Suprapubic skin (tissue), 4 donors: ENCODE measurements at regions not wholly inside any gene's neighbourhood (a gene's known extent, or its start where the extent isn't known, plus 50 kb on each side); places are given as distances from the start of the nearest gene placed in this dataset.

Source experiments
- DNase-seq, 2 donors: peaks; one replicate each; pipeline ENCODE4 v3.0.0-alpha.2; 2019; ENCODE audit warnings: low spot score in 2 of 2
- H3K27ac ChIP-seq: fragments of 200-600 bp; sonication (generic); one replicate; pipeline ENCODE4 v1.5.1; 2019
- H3K27me3 ChIP-seq: fragments of 200-600 bp; sonication (generic); one replicate; pipeline ENCODE4 v1.5.1; 2019
- H3K36me3 ChIP-seq: fragments of 200-600 bp; sonication (generic); one replicate; pipeline ENCODE4 v1.5.1; 2019
- H3K4me1 ChIP-seq: fragments of 200-600 bp; sonication (generic); one replicate; pipeline ENCODE4 v1.5.1; 2019
- H3K4me3 ChIP-seq: fragments of 200-600 bp; sonication (generic); one replicate; pipeline ENCODE4 v1.5.1; 2019; ENCODE audit warnings: mild to moderate bottlenecking
- H3K9me3 ChIP-seq: fragments of 200-600 bp; sonication (generic); one replicate; pipeline ENCODE4 v1.5.1; 2019
- EP300 ChIP-seq: sonication (generic); formaldehyde crosslinking; IDR thresholded peaks from one replicate; pipeline ENCODE4 v1.6.1; 2017; ENCODE audit warnings: antibody characterized with exemption
- POLR2A ChIP-seq, 2 donors: fragments of 450-650 bp; IDR thresholded peaks; one replicate each; pipeline ENCODE4 v1.6.1; 2017; ENCODE audit warnings: antibody characterized with exemption in 2 of 2, mild to moderate bottlenecking in 2 of 2, moderate library complexity in 2 of 2
- POLR2AphosphoS5 ChIP-seq, 3 donors: sonication (generic); formaldehyde crosslinking; IDR thresholded peaks; one replicate each; pipeline ENCODE4 v1.6.1; 2017; ENCODE audit warnings: antibody characterized with exemption in 3 of 3
- WGBS: methylation state at CpG from one replicate; pipeline ENCODE4 v1.1.5; 2018; 5-methylcytosine and 5-hydroxymethylcytosine counted together
- TF ChIP-seq, protein P1 (sequence below), 2 donors: fragments of 200-600 bp in 1 of 2; fragments of 450-650 bp in 1 of 2; sonication (generic) in 1 of 2; IDR thresholded peaks; one replicate each; pipeline ENCODE4 v1.5.1; 2016 to 2019; ENCODE audit warnings: antibody characterized with exemption in 2 of 2, mild to moderate bottlenecking in 1 of 2, moderate library complexity in 1 of 2

DNA sequence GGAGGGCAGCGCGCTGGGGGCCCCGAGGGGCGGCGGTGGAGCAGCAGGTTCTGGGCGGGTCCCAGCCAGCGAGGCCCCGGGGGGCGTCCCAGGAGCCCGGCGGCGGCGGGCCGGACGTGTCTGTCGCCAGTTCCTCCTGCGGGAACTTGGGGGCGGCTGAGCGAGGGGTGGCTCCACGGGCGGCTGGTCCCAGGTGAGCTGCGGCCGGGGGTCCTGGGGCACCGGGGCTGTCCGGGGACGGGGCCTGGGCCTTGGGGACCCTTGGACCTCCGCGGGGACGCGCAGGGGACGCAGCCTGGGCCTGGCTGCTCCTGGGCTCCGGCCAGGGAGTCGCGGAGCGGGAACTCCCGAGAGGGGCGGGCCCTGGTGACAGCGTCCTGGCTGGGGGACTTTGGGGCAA is 54.2 kb upstream of the ZNF267 start:
- Histone ChIP-seq H3K4me1 (no peaks in the 10 kb centered on the region), H3K9me3 (peaks cover 7% of the 10 kb centered on the region), H3K36me3 (no peaks in the 10 kb centered on the region), H3K27ac (no peak overlapping the region), H3K27me3 (peaks cover 14% of the 10 kb centered on the region), H3K4me3 (no peak overlapping the region)
- WGBS: no CpG with 5 or more reads among the region's 38 CpGs
- no peak for DNase-seq
- TF ChIP-seq, protein P1, sequence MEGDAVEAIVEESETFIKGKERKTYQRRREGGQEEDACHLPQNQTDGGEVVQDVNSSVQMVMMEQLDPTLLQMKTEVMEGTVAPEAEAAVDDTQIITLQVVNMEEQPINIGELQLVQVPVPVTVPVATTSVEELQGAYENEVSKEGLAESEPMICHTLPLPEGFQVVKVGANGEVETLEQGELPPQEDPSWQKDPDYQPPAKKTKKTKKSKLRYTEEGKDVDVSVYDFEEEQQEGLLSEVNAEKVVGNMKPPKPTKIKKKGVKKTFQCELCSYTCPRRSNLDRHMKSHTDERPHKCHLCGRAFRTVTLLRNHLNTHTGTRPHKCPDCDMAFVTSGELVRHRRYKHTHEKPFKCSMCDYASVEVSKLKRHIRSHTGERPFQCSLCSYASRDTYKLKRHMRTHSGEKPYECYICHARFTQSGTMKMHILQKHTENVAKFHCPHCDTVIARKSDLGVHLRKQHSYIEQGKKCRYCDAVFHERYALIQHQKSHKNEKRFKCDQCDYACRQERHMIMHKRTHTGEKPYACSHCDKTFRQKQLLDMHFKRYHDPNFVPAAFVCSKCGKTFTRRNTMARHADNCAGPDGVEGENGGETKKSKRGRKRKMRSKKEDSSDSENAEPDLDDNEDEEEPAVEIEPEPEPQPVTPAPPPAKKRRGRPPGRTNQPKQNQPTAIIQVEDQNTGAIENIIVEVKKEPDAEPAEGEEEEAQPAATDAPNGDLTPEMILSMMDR (IDR thresholded peaks at IDR 0.05): no peak
- TF ChIP-seq POLR2A (IDR thresholded peaks at IDR 0.05): no peak
- no peak for TF ChIP-seq POLR2AphosphoS5 (IDR thresholded peaks at IDR 0.05)
- TF ChIP-seq EP300: no peak

GRCh38 chr16:31819948-31820347 is 53.7 kb upstream of the ZNF267 start:
- TF ChIP-seq POLR2A (IDR thresholded peaks at IDR 0.05) (no peak), EP300 (no peak), POLR2AphosphoS5 (IDR thresholded peaks at IDR 0.05) (no peak)
- TF ChIP-seq, protein P1 (IDR thresholded peaks at IDR 0.05): no peak
- 72% methylated on average over 16 of the region's 16 CpGs for WGBS

More at GRCh38 chr16:31819948-31820347, 53.7 kb upstream of the ZNF267 start:
- H3K36me3 ChIP-seq: no peaks in the 10 kb centered on the region
- H3K9me3 ChIP-seq: peaks cover 11% of the 10 kb centered on the region
- no peak overlapping the region for H3K27ac ChIP-seq
- peaks cover 14% of the 10 kb centered on the region for H3K27me3 ChIP-seq
- DNase-seq: no peak
- H3K4me3 ChIP-seq: no peak overlapping the region
- H3K4me1 ChIP-seq: no peaks in the 10 kb centered on the region
